ENCODE measurements at regions not wholly inside any gene's neighbourhood (a gene's known extent, or its start where the extent isn't known, plus 50 kb on each side); places are given as distances from the start of the nearest gene placed in this dataset.
"Not testable (repeated sequence)": the region's sequence is repeated elsewhere in the genome, so short reads cannot be mapped to it uniquely, and the experiment has no call there.

GRCh38 chr16:86835982-86836381 is 257.6 kb downstream of the FOXL1 start:
- DNase-seq, result no peak

GRCh38 chr16:86836503-86837129 is 258.3 kb downstream of the FOXL1 start:
- DNase-seq, result no peak

- DNase-seq, result no peak
These were observed 265.5 kb downstream of the FOXL1 start for GRCh38 chr16:86843812-86844211.

- no peak for DNase-seq
These were observed 266.3 kb downstream of the FOXL1 start for GRCh38 chr16:86844695-86845094.

- DNase-seq, result no peak
These were observed 267.8 kb downstream of the FOXL1 start for GRCh38 chr16:86846136-86846535.

- DNase-seq, result no peak
These were observed 270.5 kb downstream of the FOXL1 start for GRCh38 chr16:86848821-86849220.

GRCh38 chr16:86850670-86851069 is 272.3 kb downstream of the FOXL1 start:
- DNase-seq, result no peak

- DNase-seq, result no peak
These were observed 273.8 kb downstream of the FOXL1 start for GRCh38 chr16:86852135-86852534.

GRCh38 chr16:86854058-86854621 is 275.8 kb downstream of the FOXL1 start:
- DNase-seq, result no peak

- DNase-seq, result no peak
These were observed 276.4 kb downstream of the FOXL1 start for GRCh38 chr16:86854626-86855294.

- no peak for DNase-seq
These were observed 278.7 kb downstream of the FOXL1 start for GRCh38 chr16:86856946-86857586.

GRCh38 chr16:86857807-86858206 is 279.5 kb downstream of the FOXL1 start:
- no peak for DNase-seq

GRCh38 chr16:86858501-86858900 is 280.2 kb downstream of the FOXL1 start:
- no peak for DNase-seq

- DNase-seq, result not testable (repeated sequence)
These were observed 283.0 kb downstream of the FOXL1 start for GRCh38 chr16:86861270-86861858.

GRCh38 chr16:86862595-86863280 is 284.4 kb downstream of the FOXL1 start:
- DNase-seq, result no peak

- DNase-seq, result no peak
These were observed 285.3 kb downstream of the FOXL1 start for GRCh38 chr16:86863609-86864008.

GRCh38 chr16:86864586-86864985 is 286.2 kb downstream of the FOXL1 start:
- DNase-seq, result no peak

GRCh38 chr16:86865851-86866662 is 287.7 kb downstream of the FOXL1 start:
- no peak for DNase-seq

GRCh38 chr16:86866986-86867722 is 288.8 kb downstream of the FOXL1 start:
- no peak for DNase-seq

- no peak for DNase-seq
These were observed 289.7 kb downstream of the FOXL1 start for GRCh38 chr16:86868070-86868469.

- no peak for DNase-seq
These were observed 290.4 kb downstream of the FOXL1 start for GRCh38 chr16:86868786-86869185.
